Stomach smooth muscle (tissue), 2 donors: ENCODE measurements at regions not wholly inside any gene's neighbourhood (a gene's known extent, or its start where the extent isn't known, plus 50 kb on each side); places are given as distances from the start of the nearest gene placed in this dataset.

Source experiments
- H3K27ac ChIP-seq: one replicate; pipeline ENCODE4 v1.7.0; 2013; ENCODE audit warnings: mild to moderate bottlenecking, low read length, inconsistent platforms
- H3K27me3 ChIP-seq, 2 donors: one replicate each; pipeline ENCODE4 v1.7.0; 2013; ENCODE audit warnings: low read length in 2 of 2; ENCODE audit not compliant: insufficient read depth in 2 of 2, control insufficient read depth in 1 of 2
- H3K36me3 ChIP-seq, 2 donors: one replicate each; pipeline ENCODE4 v1.7.0; 2013; ENCODE audit warnings: low read length in 2 of 2; ENCODE audit not compliant: control insufficient read depth in 2 of 2, insufficient read depth in 2 of 2
- H3K4me1 ChIP-seq: one replicate; pipeline ENCODE4 v1.7.0; 2013; ENCODE audit warnings: low read length; ENCODE audit not compliant: control insufficient read depth, insufficient read depth
- H3K4me3 ChIP-seq, 2 donors: one replicate each; pipeline ENCODE4 v1.7.0; 2013; ENCODE audit warnings: low read length in 2 of 2
- H3K9ac ChIP-seq, 2 donors: one replicate each; pipeline ENCODE4 v1.7.0; 2013; ENCODE audit warnings: low read length in 2 of 2, mild to moderate bottlenecking in 1 of 2
- H3K9me3 ChIP-seq, 2 donors: one replicate each; pipeline ENCODE4 v1.7.0; 2013; ENCODE audit warnings: low read length in 2 of 2; ENCODE audit not compliant: control insufficient read depth in 2 of 2
- donor health status: healthy.
- donor health status: Pancreatic carcinoma.

DNA sequence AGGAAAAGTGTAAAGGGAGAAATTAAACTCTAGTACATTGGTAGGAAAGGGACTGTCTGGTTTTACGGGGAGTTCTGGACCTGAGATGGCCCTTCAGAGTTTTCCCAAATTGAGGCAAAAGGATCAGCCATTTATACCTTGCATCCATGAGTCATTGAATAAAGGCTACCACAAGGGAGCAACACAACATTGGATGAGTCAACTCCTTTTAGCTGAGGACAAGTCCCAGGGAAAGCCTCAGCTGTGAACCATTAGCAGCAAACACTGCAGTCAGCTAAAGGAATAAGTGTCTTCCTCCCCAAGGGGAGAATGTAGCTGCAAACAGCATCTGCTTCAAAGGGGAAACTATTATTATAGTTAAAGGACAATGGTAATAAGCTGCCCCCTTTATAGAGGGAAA lies 468.7 kb upstream of the ID4 start:
- Histone ChIP-seq H3K4me3 (no peak overlapping the region), H3K9ac (no peak overlapping the region), H3K36me3 (no peaks in the 10 kb centered on the region), H3K27me3 (no peaks in the 10 kb centered on the region), H3K4me1 (peaks cover 3% of the 10 kb centered on the region), H3K27ac (no peak overlapping the region), H3K9me3 (no peaks in the 10 kb centered on the region)

GRCh38 chr6:19369785-19370184 lies 467.4 kb upstream of the ID4 start:
- Histone ChIP-seq H3K9ac (no peak overlapping the region), H3K9me3 (no peaks in the 10 kb centered on the region), H3K36me3 (no peaks in the 10 kb centered on the region), H3K27me3 (no peaks in the 10 kb centered on the region), H3K27ac (no peak overlapping the region), H3K4me3 (no peak overlapping the region), H3K4me1 (peaks cover 3% of the 10 kb centered on the region)

- no peaks in the 10 kb centered on the region for H3K27me3 ChIP-seq
- no peak overlapping the region for H3K27ac ChIP-seq
- H3K36me3 ChIP-seq: no peaks in the 10 kb centered on the region
- peaks cover 3% of the 10 kb centered on the region for H3K4me1 ChIP-seq
- no peak overlapping the region for H3K4me3 ChIP-seq
- no peak overlapping the region for H3K9ac ChIP-seq
- peaks cover 0 to 4% of the 10 kb centered on the region in 2 donors for H3K9me3 ChIP-seq
Observed at GRCh38 chr6:19370831-19371230, 466.3 kb upstream of the ID4 start.

DNA sequence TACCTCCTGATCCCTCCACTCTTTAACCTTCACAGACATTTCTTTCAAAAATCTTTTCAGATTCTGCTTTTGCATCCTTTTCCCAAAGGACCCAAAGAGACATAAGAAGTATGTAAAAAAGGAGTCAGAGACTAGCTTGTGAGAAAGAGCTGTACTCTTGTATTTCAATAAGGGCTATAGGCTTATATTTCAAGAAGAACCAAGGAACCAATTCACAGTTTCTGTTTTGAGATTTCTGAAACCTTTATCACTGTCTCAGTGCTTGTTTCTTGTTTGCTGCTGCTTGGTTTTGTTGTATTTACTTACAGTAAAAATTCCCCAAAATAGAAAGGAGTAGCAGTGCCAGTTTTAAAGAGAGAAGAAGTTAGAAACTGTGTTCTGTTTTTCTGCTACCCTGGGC lies 461.6 kb upstream of the ID4 start:
- Histone ChIP-seq H3K4me1 (no peaks in the 10 kb centered on the region), H3K9me3 (peaks cover 0 to 4% of the 10 kb centered on the region in 2 donors), H3K9ac (no peak overlapping the region), H3K27me3 (no peaks in the 10 kb centered on the region), H3K4me3 (no peak overlapping the region), H3K36me3 (no peaks in the 10 kb centered on the region), H3K27ac (no peak overlapping the region)

GRCh38 chr6:19377722-19378121 lies 459.4 kb upstream of the ID4 start:
- Histone ChIP-seq H3K9me3 (peaks cover 0 to 4% of the 10 kb centered on the region in 2 donors), H3K36me3 (no peaks in the 10 kb centered on the region), H3K27ac (no peak overlapping the region), H3K4me3 (no peak overlapping the region), H3K4me1 (peaks cover 3% of the 10 kb centered on the region), H3K27me3 (no peaks in the 10 kb centered on the region), H3K9ac (no peak overlapping the region)

GRCh38 chr6:19380293-19380692 lies 456.9 kb upstream of the ID4 start:
- Histone ChIP-seq H3K9me3 (peaks cover 0 to 1% of the 10 kb centered on the region in 2 donors), H3K27me3 (no peaks in the 10 kb centered on the region), H3K4me1 (peaks cover 6% of the 10 kb centered on the region), H3K4me3 (no peak overlapping the region), H3K9ac (no peak overlapping the region), H3K27ac (no peak overlapping the region), H3K36me3 (no peaks in the 10 kb centered on the region)

GRCh38 chr6:19382676-19383075 lies 454.5 kb upstream of the ID4 start:
- no peaks in the 10 kb centered on the region for H3K36me3 ChIP-seq

GRCh38 chr6:19391926-19392325 lies 445.2 kb upstream of the ID4 start:
- Histone ChIP-seq H3K4me3 (no peak overlapping the region), H3K4me1 (no peaks in the 10 kb centered on the region), H3K27me3 (no peaks in the 10 kb centered on the region), H3K27ac (no peak overlapping the region), H3K9me3 (no peaks in the 10 kb centered on the region), H3K36me3 (no peaks in the 10 kb centered on the region), H3K9ac (no peak overlapping the region)

More at GRCh38 chr6:19382676-19383075, 454.5 kb upstream of the ID4 start:
- Histone ChIP-seq H3K9ac (no peak overlapping the region), H3K27ac (no peak overlapping the region), H3K4me3 (no peak overlapping the region), H3K4me1 (peaks cover 6% of the 10 kb centered on the region), H3K9me3 (no peaks in the 10 kb centered on the region), H3K27me3 (no peaks in the 10 kb centered on the region)

- Histone ChIP-seq H3K4me1 (no peaks in the 10 kb centered on the region), H3K27ac (no peak overlapping the region), H3K4me3 (no peak overlapping the region), H3K9ac (no peak overlapping the region), H3K9me3 (no peaks in the 10 kb centered on the region), H3K36me3 (no peaks in the 10 kb centered on the region), H3K27me3 (no peaks in the 10 kb centered on the region)
Observed at GRCh38 chr6:19394051-19394450, 443.1 kb upstream of the ID4 start.

DNA sequence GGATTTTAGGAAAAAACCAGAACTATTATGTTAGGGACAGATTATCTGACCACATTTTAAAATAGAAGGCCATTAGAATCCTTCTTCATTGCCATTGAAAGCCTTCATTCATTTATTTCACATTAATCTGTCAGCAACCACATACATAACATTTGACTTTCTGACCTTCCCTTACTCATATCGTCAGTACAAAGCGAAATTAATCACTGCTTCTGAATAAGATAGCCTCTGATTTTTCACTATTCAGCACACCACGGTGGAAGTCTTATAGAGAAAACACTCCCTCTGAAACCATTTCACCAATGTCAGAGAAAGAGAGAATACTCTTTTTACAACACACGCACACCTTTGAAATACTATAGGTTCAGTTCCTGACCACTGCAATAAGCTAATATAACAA lies 442.5 kb upstream of the ID4 start:
- H3K4me3 ChIP-seq: no peak overlapping the region
- H3K9me3 ChIP-seq: no peaks in the 10 kb centered on the region
- H3K27ac ChIP-seq: no peak overlapping the region
- H3K4me1 ChIP-seq: no peaks in the 10 kb centered on the region
- H3K9ac ChIP-seq: no peak overlapping the region
- H3K27me3 ChIP-seq: no peaks in the 10 kb centered on the region
- H3K36me3 ChIP-seq: no peaks in the 10 kb centered on the region

DNA sequence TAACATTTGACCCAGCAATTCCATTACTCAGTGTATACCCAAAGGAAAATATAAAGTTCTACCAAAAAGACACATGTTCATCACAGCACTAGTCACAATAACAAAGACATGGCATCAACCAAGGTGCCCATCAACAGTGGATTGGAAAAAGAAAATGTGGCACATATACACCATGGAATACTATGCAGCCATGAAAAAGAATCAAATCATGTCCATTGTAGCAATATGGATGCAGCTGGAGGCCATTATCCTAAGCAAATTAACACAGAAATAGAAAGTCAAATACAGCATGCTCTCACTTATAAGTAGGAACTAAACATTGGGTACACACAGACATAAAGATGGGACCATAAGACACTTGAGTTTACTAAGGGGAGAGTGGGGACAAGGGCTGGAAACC lies 441.9 kb upstream of the ID4 start:
- Histone ChIP-seq H3K4me3 (no peak overlapping the region), H3K9me3 (no peaks in the 10 kb centered on the region), H3K36me3 (no peaks in the 10 kb centered on the region), H3K4me1 (no peaks in the 10 kb centered on the region), H3K9ac (no peak overlapping the region), H3K27ac (no peak overlapping the region), H3K27me3 (no peaks in the 10 kb centered on the region)
